MM.1S (cell line): ENCODE measurements at regions not wholly inside any gene's neighbourhood (a gene's known extent, or its start where the extent isn't known, plus 50 kb on each side); places are given as distances from the start of the nearest gene placed in this dataset.
"Not testable (repeated sequence)": the region's sequence is repeated elsewhere in the genome, so short reads cannot be mapped to it uniquely, and the experiment has no call there.

Experiments
- DNase-seq: peaks from one replicate; pipeline ENCODE4 v3.0.0-alpha.2; 2015
- H2AFZ ChIP-seq: fragments of 300-600 bp; sonication (generic); 2 replicates; pipeline ENCODE4 v1.6.0; 2016; ENCODE audit warnings: antibody characterized with exemption, low read length
- H3F3A ChIP-seq: fragments of 300-600 bp; sonication (generic); 2 replicates; pipeline ENCODE4 v1.6.1; 2016; ENCODE audit warnings: mild to moderate bottlenecking, antibody characterized with exemption, low read length, moderate library complexity, mixed read lengths; ENCODE audit not compliant: insufficient read depth
- H3K27ac ChIP-seq: fragments of 300-600 bp; sonication (generic); 2 replicates; pipeline ENCODE4 v1.5.1; 2016; ENCODE audit warnings: mild to moderate bottlenecking, low read length
- H3K27me3 ChIP-seq: fragments of 300-600 bp; sonication (generic); replicated peaks from 2 replicates; pipeline ENCODE4 v1.6.0; 2016; ENCODE audit warnings: low read length; ENCODE audit not compliant: insufficient read depth
- H3K36me3 ChIP-seq: fragments of 300-600 bp; sonication (generic); replicated peaks from 2 replicates; pipeline ENCODE4 v1.6.1; 2016; ENCODE audit warnings: mild to moderate bottlenecking, low read length, mixed read lengths; ENCODE audit not compliant: insufficient read depth
- H3K4me1 ChIP-seq: fragments of 300-600 bp; sonication (generic); 2 replicates; pipeline ENCODE4 v1.6.1; 2016; ENCODE audit warnings: low read length, mixed read lengths
- H3K4me2 ChIP-seq: fragments of 300-600 bp; sonication (generic); 2 replicates; pipeline ENCODE4 v1.6.0; 2016; ENCODE audit warnings: low read depth, low read length
- H3K4me3 ChIP-seq: fragments of 300-600 bp; sonication (generic); 2 replicates; pipeline ENCODE4 v1.5.1; 2016; ENCODE audit warnings: low read length, mixed read lengths
- H3K79me2 ChIP-seq: fragments of 300-600 bp; sonication (generic); 2 replicates; pipeline ENCODE4 v1.6.1; 2016; ENCODE audit warnings: mixed run types, low read length, mixed read lengths
- H3K9ac ChIP-seq: fragments of 300-600 bp; sonication (generic); 2 replicates; pipeline ENCODE4 v1.6.1; 2016; ENCODE audit warnings: low read length, mixed read lengths
- H3K9me2 ChIP-seq: fragments of 300-600 bp; sonication (generic); replicated peaks from 2 replicates; pipeline ENCODE4 v1.6.1; 2016; ENCODE audit warnings: mild to moderate bottlenecking, low read length, mixed read lengths; ENCODE audit not compliant: insufficient read depth
- H3K9me3 ChIP-seq: fragments of 300-600 bp; sonication (generic); replicated peaks from 2 replicates; pipeline ENCODE4 v1.6.1; 2016; ENCODE audit warnings: mild to moderate bottlenecking, low read length, mixed read lengths; ENCODE audit not compliant: insufficient read depth
- H4K20me1 ChIP-seq: fragments of 300-600 bp; sonication (generic); 2 replicates; pipeline ENCODE4 v1.6.1; 2016; ENCODE audit warnings: mild to moderate bottlenecking, low read length, moderate library complexity, mixed read lengths; ENCODE audit not compliant: insufficient read depth
- EZH2 ChIP-seq: fragments of 300-600 bp; sonication (generic); optimal IDR thresholded peaks from 2 replicates; pipeline ENCODE3; 2017; ENCODE audit warnings: low read depth, mild to moderate bottlenecking, antibody characterized with exemption, low read length, mixed read lengths
- EZH2phosphoT487 ChIP-seq: fragments of 300-600 bp; sonication (generic); IDR thresholded peaks from 2 replicates; pipeline ENCODE4 v1.6.1; 2018; ENCODE audit warnings: antibody characterized with exemption, low read length
- TF ChIP-seq, protein P1 (sequence below): fragments of 300-600 bp; sonication (generic); IDR thresholded peaks from 2 replicates; pipeline ENCODE4 v1.5.1; 2016; ENCODE audit warnings: antibody characterized with exemption, low read length, mixed read lengths

DNA sequence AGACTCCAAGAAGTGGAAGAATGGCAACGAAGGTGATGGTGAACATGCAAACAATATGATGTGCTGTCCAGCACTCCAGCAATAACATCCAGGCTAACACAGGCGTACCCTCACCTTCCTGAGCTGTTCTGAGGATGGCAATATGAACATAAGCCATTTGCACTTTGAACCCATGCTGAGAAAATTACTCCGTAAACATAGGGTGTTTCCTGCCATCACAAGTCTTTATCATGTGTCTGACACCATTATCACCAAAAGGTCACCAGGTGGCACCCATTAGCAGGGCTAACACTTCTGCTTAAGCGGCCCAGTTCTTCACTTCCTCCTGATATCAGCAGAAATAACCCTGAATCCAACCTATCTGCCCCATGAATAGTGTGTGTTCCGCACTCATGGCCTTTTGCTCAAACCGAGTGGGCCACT, 482.8 kb downstream of the MED13L start:
- no peaks in the 10 kb centered on the region for H3K36me3 ChIP-seq
- no peaks in the 10 kb centered on the region for H4K20me1 ChIP-seq
- no peaks in the 10 kb centered on the region for H3K9me3 ChIP-seq
- no peak overlapping the region for H3K4me3 ChIP-seq
- no peaks in the 10 kb centered on the region for H3K9me2 ChIP-seq
- no peaks in the 10 kb centered on the region for H3F3A ChIP-seq
- no peak overlapping the region for H3K27ac ChIP-seq
- H3K27me3 ChIP-seq = no peaks in the 10 kb centered on the region
- H3K4me2 ChIP-seq = no peak overlapping the region
- H3K79me2 ChIP-seq = no peaks in the 10 kb centered on the region
- no peak for TF ChIP-seq EZH2
- no peaks in the 10 kb centered on the region for H3K4me1 ChIP-seq
- no peak overlapping the region for H3K9ac ChIP-seq
- H2AFZ ChIP-seq = no peak overlapping the region
- no peak for DNase-seq

DNA sequence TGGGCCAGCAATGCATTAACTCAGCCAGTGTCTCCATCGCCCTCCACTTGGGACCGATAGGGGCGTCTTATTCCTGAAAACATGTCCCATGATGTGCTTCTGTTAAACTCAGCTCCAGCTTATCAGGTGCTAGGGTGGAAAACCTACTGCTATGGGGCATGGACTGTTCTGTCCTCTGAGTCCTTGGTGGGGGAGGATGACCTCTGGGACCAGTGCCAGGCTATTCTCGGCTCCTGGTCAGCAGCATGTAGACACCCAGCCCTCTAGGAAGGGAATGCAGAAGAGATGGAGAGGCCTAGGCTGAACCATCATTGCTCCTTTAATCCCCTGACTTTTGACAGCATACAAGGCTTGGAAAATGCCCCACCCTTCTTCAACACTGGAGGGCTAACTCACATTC, 486.2 kb downstream of the MED13L start:
- Histone ChIP-seq H3K9me2 (no peaks in the 10 kb centered on the region), H3K9ac (no peak overlapping the region), H4K20me1 (no peaks in the 10 kb centered on the region), H3K27me3 (no peaks in the 10 kb centered on the region), H2AFZ (no peak overlapping the region), H3K4me2 (no peak overlapping the region), H3K9me3 (no peaks in the 10 kb centered on the region), H3K4me3 (no peak overlapping the region), H3F3A (no peaks in the 10 kb centered on the region), H3K36me3 (no peaks in the 10 kb centered on the region), H3K4me1 (no peaks in the 10 kb centered on the region), H3K27ac (no peak overlapping the region), H3K79me2 (no peaks in the 10 kb centered on the region)
- TF ChIP-seq, protein P1, sequence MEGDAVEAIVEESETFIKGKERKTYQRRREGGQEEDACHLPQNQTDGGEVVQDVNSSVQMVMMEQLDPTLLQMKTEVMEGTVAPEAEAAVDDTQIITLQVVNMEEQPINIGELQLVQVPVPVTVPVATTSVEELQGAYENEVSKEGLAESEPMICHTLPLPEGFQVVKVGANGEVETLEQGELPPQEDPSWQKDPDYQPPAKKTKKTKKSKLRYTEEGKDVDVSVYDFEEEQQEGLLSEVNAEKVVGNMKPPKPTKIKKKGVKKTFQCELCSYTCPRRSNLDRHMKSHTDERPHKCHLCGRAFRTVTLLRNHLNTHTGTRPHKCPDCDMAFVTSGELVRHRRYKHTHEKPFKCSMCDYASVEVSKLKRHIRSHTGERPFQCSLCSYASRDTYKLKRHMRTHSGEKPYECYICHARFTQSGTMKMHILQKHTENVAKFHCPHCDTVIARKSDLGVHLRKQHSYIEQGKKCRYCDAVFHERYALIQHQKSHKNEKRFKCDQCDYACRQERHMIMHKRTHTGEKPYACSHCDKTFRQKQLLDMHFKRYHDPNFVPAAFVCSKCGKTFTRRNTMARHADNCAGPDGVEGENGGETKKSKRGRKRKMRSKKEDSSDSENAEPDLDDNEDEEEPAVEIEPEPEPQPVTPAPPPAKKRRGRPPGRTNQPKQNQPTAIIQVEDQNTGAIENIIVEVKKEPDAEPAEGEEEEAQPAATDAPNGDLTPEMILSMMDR = no peak
- TF ChIP-seq EZH2phosphoT487 (no peak), EZH2 (no peak)
- no peak for DNase-seq

DNA sequence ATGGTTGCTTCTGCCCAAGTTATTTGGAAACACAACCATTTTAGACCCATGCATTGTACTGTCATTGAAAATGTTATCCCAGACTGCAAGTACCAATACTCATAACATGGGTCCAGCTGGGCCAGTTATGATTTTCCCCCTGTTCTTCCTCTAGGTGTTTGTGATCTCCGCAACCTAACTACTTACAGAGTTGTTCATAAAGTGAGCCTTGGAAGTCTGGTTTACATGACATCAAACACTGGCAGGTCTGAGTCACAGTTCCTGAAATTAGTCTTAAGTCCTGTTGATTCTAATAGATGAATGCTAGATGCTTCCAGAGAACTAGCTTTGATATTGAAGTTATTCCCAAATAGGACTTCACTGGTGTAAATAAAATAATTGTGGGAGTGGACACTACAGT, 487.0 kb downstream of the MED13L start:
- no peaks in the 10 kb centered on the region for H3K36me3 ChIP-seq
- H3K4me2 ChIP-seq = no peak overlapping the region
- no peaks in the 10 kb centered on the region for H3F3A ChIP-seq
- TF ChIP-seq, protein P1 = no peak
- TF ChIP-seq EZH2 (no peak), EZH2phosphoT487 (no peak)
- H3K4me3 ChIP-seq = no peak overlapping the region
- no peaks in the 10 kb centered on the region for H3K9me2 ChIP-seq
- H3K4me1 ChIP-seq = no peaks in the 10 kb centered on the region
- H3K27me3 ChIP-seq = no peaks in the 10 kb centered on the region
- DNase-seq = no peak
- H2AFZ ChIP-seq = no peak overlapping the region
- H3K79me2 ChIP-seq = no peaks in the 10 kb centered on the region
- no peak overlapping the region for H3K27ac ChIP-seq
- no peak overlapping the region for H3K9ac ChIP-seq
- no peaks in the 10 kb centered on the region for H4K20me1 ChIP-seq
- H3K9me3 ChIP-seq = no peaks in the 10 kb centered on the region

DNA sequence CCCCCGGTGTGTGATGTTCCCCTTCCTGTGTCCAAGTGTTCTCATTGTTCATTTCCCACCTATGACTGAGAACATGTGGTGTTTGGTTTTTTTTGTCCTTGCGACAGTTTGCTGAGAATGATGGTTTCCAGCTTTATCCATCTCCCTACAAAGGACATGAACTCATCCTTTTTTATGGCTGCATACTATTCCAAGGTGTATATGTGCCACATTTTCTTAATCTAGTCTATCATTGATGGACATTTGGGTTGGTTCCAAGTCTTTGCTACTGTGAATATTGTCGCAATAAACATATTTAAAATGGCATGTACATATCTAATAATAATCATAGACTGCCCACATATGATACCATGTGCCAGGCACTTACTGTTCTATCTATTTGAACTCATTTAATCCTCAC, 491.0 kb downstream of the MED13L start:
- not testable (repeated sequence) for H3K79me2 ChIP-seq, H3K4me2 ChIP-seq, DNase-seq, H3K4me1 ChIP-seq, H3K9ac ChIP-seq, H3K9me2 ChIP-seq, H3K36me3 ChIP-seq, H3K4me3 ChIP-seq, H3F3A ChIP-seq, H4K20me1 ChIP-seq, H3K27me3 ChIP-seq, H3K27ac ChIP-seq, H2AFZ ChIP-seq, H3K9me3 ChIP-seq
